Loucy (cell line): ENCODE measurements at regions not wholly inside any gene's neighbourhood (a gene's known extent, or its start where the extent isn't known, plus 50 kb on each side); places are given as distances from the start of the nearest gene placed in this dataset.

ENCODE experiments used
- H2AFZ ChIP-seq: fragments of 200-600 bp; sonication (generic); 2 replicates; pipeline ENCODE4 v1.6.0; 2016; ENCODE audit warnings: antibody characterized with exemption, mild to moderate bottlenecking, low read length, moderate library complexity
- H3F3A ChIP-seq: fragments of 200-600 bp; 2 replicates; pipeline ENCODE4 v1.6.0; 2016; ENCODE audit warnings: antibody characterized with exemption, low read depth, mild to moderate bottlenecking
- H3K27me3 ChIP-seq: fragments of 200-600 bp; sonication (generic); 2 replicates; pipeline ENCODE4 v1.6.1; 2014; ENCODE audit warnings: low read length, mild to moderate bottlenecking; ENCODE audit not compliant: insufficient read depth, poor library complexity, severe bottlenecking
- H3K36me3 ChIP-seq: fragments of 200-600 bp; sonication (generic); 2 replicates; pipeline ENCODE4 v1.6.1; 2016; ENCODE audit warnings: low read length; ENCODE audit not compliant: insufficient read depth
- H3K4me1 ChIP-seq: fragments of 200-600 bp; sonication (generic); 2 replicates; pipeline ENCODE4 v1.5.1; 2014; ENCODE audit warnings: low read length, mild to moderate bottlenecking; ENCODE audit not compliant: insufficient read depth, poor library complexity, severe bottlenecking
- H3K4me2 ChIP-seq: fragments of 200-600 bp; sonication (generic); 2 replicates; pipeline ENCODE4 v1.6.0; 2014; ENCODE audit warnings: antibody characterized with exemption, low read length, low read depth, mild to moderate bottlenecking; ENCODE audit not compliant: poor library complexity, severe bottlenecking
- H3K4me3 ChIP-seq: fragments of 200-600 bp; sonication (generic); 2 replicates; pipeline ENCODE4 v1.5.1; 2014; ENCODE audit warnings: low read length, mild to moderate bottlenecking, mixed read lengths; ENCODE audit not compliant: poor library complexity, severe bottlenecking
- H3K79me2 ChIP-seq: fragments of 200-600 bp; sonication (generic); 2 replicates; pipeline ENCODE4 v1.6.1; 2014; ENCODE audit warnings: low read length; ENCODE audit not compliant: insufficient read depth
- H3K9ac ChIP-seq: fragments of 200-600 bp; sonication (generic); 2 replicates; pipeline ENCODE4 v1.6.0; 2014; ENCODE audit warnings: mild to moderate bottlenecking, low read depth, low read length, moderate library complexity; ENCODE audit not compliant: poor library complexity, severe bottlenecking
- H3K9me2 ChIP-seq: fragments of 200-600 bp; sonication (generic); replicated peaks from 2 replicates; pipeline ENCODE4 v1.6.1; 2016; ENCODE audit warnings: low read depth, low read length, mixed read lengths
- H3K9me3 ChIP-seq: fragments of 200-600 bp; sonication (generic); 2 replicates; pipeline ENCODE4 v1.6.1; 2014; ENCODE audit warnings: mild to moderate bottlenecking, antibody characterized with exemption, low read length, low read depth; ENCODE audit not compliant: insufficient read depth
- H4K20me1 ChIP-seq: fragments of 200-600 bp; sonication (generic); 2 replicates; pipeline ENCODE4 v1.6.0; 2014; ENCODE audit warnings: antibody characterized with exemption, low read length, mild to moderate bottlenecking; ENCODE audit not compliant: insufficient read depth, poor library complexity, severe bottlenecking
- EZH2phosphoT487 ChIP-seq: fragments of 200-600 bp; IDR thresholded peaks from 2 replicates; pipeline ENCODE4 v1.6.1; 2018; ENCODE audit warnings: antibody characterized with exemption, mild to moderate bottlenecking, moderate library complexity, borderline replicate concordance
- TF ChIP-seq, protein P1 (sequence below): fragments of 200-600 bp; sonication (generic); conservative IDR thresholded peaks from 2 replicates; pipeline ENCODE4 v1.5.1; 2014; ENCODE audit warnings: mild to moderate bottlenecking, antibody characterized with exemption, low read length

- Histone ChIP-seq H3K9me2 (no peaks in the 10 kb centered on the region), H3K4me3 (no peak overlapping the region), H4K20me1 (no peaks in the 10 kb centered on the region), H3K36me3 (no peaks in the 10 kb centered on the region), H2AFZ (no peak overlapping the region), H3F3A (no peaks in the 10 kb centered on the region), H3K4me1 (no peaks in the 10 kb centered on the region), H3K9ac (no peak overlapping the region), H3K27me3 (no peaks in the 10 kb centered on the region), H3K4me2 (no peak overlapping the region), H3K9me3 (no peaks in the 10 kb centered on the region), H3K79me2 (no peaks in the 10 kb centered on the region)
- TF ChIP-seq, protein P1, sequence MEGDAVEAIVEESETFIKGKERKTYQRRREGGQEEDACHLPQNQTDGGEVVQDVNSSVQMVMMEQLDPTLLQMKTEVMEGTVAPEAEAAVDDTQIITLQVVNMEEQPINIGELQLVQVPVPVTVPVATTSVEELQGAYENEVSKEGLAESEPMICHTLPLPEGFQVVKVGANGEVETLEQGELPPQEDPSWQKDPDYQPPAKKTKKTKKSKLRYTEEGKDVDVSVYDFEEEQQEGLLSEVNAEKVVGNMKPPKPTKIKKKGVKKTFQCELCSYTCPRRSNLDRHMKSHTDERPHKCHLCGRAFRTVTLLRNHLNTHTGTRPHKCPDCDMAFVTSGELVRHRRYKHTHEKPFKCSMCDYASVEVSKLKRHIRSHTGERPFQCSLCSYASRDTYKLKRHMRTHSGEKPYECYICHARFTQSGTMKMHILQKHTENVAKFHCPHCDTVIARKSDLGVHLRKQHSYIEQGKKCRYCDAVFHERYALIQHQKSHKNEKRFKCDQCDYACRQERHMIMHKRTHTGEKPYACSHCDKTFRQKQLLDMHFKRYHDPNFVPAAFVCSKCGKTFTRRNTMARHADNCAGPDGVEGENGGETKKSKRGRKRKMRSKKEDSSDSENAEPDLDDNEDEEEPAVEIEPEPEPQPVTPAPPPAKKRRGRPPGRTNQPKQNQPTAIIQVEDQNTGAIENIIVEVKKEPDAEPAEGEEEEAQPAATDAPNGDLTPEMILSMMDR, result no peak
- no peak for TF ChIP-seq EZH2phosphoT487
These were observed 811.1 kb upstream of the LRATD1 start for GRCh38 chr2:13821255-13821880.

GRCh38 chr2:13822365-13822764 is 810.2 kb upstream of the LRATD1 start:
- no peak for TF ChIP-seq EZH2phosphoT487
- TF ChIP-seq, protein P1, result no peak
- no peak overlapping the region for H2AFZ ChIP-seq

DNA sequence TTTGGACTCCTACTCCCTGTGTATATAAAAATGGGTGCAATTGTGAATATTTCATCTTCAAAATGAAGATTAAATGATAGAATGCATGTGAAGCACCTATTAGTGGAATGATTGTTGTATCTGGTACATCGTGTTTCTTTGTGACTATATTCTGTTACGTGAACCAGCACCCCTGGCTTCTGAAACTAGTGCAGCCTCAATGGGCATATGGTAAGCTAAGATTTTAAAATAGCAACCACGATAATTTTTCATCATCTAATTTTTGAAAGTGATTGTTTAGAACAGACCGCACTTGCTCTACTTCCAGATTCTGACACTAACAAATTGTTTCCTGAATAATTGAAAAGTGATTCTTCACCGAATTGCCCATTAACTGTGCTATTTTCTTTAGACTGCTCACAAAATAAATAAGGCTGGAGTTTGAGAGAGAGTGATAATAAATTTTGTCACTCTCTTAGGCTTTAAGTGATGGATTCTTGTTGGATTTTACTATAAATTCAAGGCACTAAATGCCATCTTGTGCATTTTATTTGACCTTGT is 806.1 kb upstream of the LRATD1 start:
- H3K9me3 ChIP-seq, result no peaks in the 10 kb centered on the region
- H3K36me3 ChIP-seq, result no peaks in the 10 kb centered on the region
- H3K4me2 ChIP-seq, result no peak overlapping the region
- H3F3A ChIP-seq, result no peaks in the 10 kb centered on the region
- TF ChIP-seq, protein P1, result no peak
- TF ChIP-seq EZH2phosphoT487, result no peak
- H3K27me3 ChIP-seq, result no peaks in the 10 kb centered on the region
- H3K4me3 ChIP-seq, result no peak overlapping the region
- peaks cover 5% of the 10 kb centered on the region for H3K9me2 ChIP-seq
- no peak overlapping the region for H3K9ac ChIP-seq
- H4K20me1 ChIP-seq, result no peaks in the 10 kb centered on the region
- no peaks in the 10 kb centered on the region for H3K4me1 ChIP-seq
- no peaks in the 10 kb centered on the region for H3K79me2 ChIP-seq
- no peak overlapping the region for H2AFZ ChIP-seq

More at GRCh38 chr2:13822365-13822764, 810.2 kb upstream of the LRATD1 start:
- no peaks in the 10 kb centered on the region for H3K79me2 ChIP-seq
- H3K9me2 ChIP-seq, result no peaks in the 10 kb centered on the region
- no peaks in the 10 kb centered on the region for H3K4me1 ChIP-seq
- H4K20me1 ChIP-seq, result no peaks in the 10 kb centered on the region
- no peaks in the 10 kb centered on the region for H3K36me3 ChIP-seq
- H3K9me3 ChIP-seq, result no peaks in the 10 kb centered on the region
- H3F3A ChIP-seq, result no peaks in the 10 kb centered on the region
- no peak overlapping the region for H3K9ac ChIP-seq
- H3K4me3 ChIP-seq, result no peak overlapping the region
- H3K4me2 ChIP-seq, result no peak overlapping the region
- no peaks in the 10 kb centered on the region for H3K27me3 ChIP-seq
